PC-3 (cell line): ENCODE measurements at regions not wholly inside any gene's neighbourhood (a gene's known extent, or its start where the extent isn't known, plus 50 kb on each side); places are given as distances from the start of the nearest gene placed in this dataset.

ENCODE experiments used
- EZH2 ChIP-seq: fragments of 300-600 bp; sonication (generic); IDR thresholded peaks from one replicate; pipeline ENCODE4 v1.6.1; 2017; ENCODE audit warnings: antibody characterized with exemption, mild to moderate bottlenecking, low read length; ENCODE audit not compliant: unreplicated experiment
- EZH2phosphoT487 ChIP-seq: fragments of 300-600 bp; sonication (generic); IDR thresholded peaks from 2 replicates; pipeline ENCODE4 v1.6.1; 2018; ENCODE audit warnings: mild to moderate bottlenecking, antibody characterized with exemption, low read length, borderline replicate concordance
- TF ChIP-seq, protein P1 (sequence below): fragments of 300-600 bp; sonication (generic); conservative IDR thresholded peaks from 2 replicates; pipeline ENCODE4 v1.5.1; 2017; ENCODE audit warnings: antibody characterized with exemption, low read depth, mild to moderate bottlenecking, low read length

DNA sequence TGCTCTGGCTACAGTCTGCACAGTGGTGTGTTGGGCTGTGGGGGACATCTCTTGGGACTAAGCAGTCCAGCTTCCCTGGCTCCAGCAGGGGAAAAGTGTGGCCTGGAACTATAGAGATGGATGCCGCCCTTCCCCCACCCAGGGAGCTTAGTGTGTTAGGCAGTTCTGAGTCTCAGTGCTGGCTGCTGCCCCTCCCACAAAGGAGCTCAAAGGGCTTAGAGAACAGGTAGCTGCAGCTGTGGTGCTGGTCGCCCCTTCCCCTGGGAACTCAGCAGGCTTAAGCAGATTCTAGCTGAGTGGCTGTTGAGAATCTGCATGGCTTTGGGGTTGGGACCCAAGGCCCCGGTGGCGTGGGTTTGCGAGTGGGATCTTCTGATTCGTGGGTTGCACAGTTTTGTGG, 190.8 kb downstream of the PDCD6IP start:
- TF ChIP-seq EZH2 = no peak
- TF ChIP-seq, protein P1, sequence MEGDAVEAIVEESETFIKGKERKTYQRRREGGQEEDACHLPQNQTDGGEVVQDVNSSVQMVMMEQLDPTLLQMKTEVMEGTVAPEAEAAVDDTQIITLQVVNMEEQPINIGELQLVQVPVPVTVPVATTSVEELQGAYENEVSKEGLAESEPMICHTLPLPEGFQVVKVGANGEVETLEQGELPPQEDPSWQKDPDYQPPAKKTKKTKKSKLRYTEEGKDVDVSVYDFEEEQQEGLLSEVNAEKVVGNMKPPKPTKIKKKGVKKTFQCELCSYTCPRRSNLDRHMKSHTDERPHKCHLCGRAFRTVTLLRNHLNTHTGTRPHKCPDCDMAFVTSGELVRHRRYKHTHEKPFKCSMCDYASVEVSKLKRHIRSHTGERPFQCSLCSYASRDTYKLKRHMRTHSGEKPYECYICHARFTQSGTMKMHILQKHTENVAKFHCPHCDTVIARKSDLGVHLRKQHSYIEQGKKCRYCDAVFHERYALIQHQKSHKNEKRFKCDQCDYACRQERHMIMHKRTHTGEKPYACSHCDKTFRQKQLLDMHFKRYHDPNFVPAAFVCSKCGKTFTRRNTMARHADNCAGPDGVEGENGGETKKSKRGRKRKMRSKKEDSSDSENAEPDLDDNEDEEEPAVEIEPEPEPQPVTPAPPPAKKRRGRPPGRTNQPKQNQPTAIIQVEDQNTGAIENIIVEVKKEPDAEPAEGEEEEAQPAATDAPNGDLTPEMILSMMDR = no peak
- no peak for TF ChIP-seq EZH2phosphoT487
